GM21447 (cell line): ENCODE measurements at regions not wholly inside any gene's neighbourhood (a gene's known extent, or its start where the extent isn't known, plus 50 kb on each side); places are given as distances from the start of the nearest gene placed in this dataset.
A peak's percentile ranks its signal among the peaks of the same experiment; 100 is the strongest.

Source experiments
- ATAC-seq: cut with Tn5 transposase; IDR thresholded peaks from one replicate; pipeline ENCODE4 v1.9.1; 2021; ENCODE audit not compliant: unreplicated experiment

GRCh38 chr3:42037318-42037945, 53.7 kb upstream of the TRAK1 start:
- no peak for ATAC-seq

- peak; percentile 50 for ATAC-seq
Observed at GRCh38 chr3:42036483-42036823, 54.7 kb upstream of the TRAK1 start.

GRCh38 chr3:42035816-42036482, 55.2 kb upstream of the TRAK1 start:
- no peak for ATAC-seq

- ATAC-seq = no peak
Observed at GRCh38 chr3:42035007-42035406, 56.1 kb upstream of the TRAK1 start.

GRCh38 chr3:42033741-42034140, 57.4 kb upstream of the TRAK1 start:
- ATAC-seq = no peak

- no peak for ATAC-seq
Observed at GRCh38 chr3:42032693-42033349, 58.3 kb upstream of the TRAK1 start.

GRCh38 chr3:42031808-42032480, 59.2 kb upstream of the TRAK1 start:
- no peak for ATAC-seq

- no peak for ATAC-seq
Observed at GRCh38 chr3:42028474-42028873, 62.7 kb upstream of the TRAK1 start.

GRCh38 chr3:42027571-42027970, 63.6 kb upstream of the TRAK1 start:
- no peak for ATAC-seq

- peak; percentile 61 for ATAC-seq
Observed at GRCh38 chr3:42025370-42026138, 63.7 kb upstream of the ULK4 start.

GRCh38 chr3:42024591-42025351, 62.9 kb upstream of the ULK4 start:
- ATAC-seq = no peak

- ATAC-seq = no peak
Observed at GRCh38 chr3:42023380-42023779, 61.5 kb upstream of the ULK4 start.

GRCh38 chr3:42022355-42022754, 60.5 kb upstream of the ULK4 start:
- no peak for ATAC-seq

GRCh38 chr3:42020684-42021307, 58.9 kb upstream of the ULK4 start:
- no peak for ATAC-seq

GRCh38 chr3:42019953-42020260, 58.0 kb upstream of the ULK4 start:
- ATAC-seq = no peak

- no peak for ATAC-seq
Observed at GRCh38 chr3:42019144-42019952, 57.4 kb upstream of the ULK4 start.

GRCh38 chr3:42014921-42015533, 53.1 kb upstream of the ULK4 start:
- no peak for ATAC-seq

- no peak for ATAC-seq
Observed at GRCh38 chr3:42014458-42014920, 52.6 kb upstream of the ULK4 start.
